Pancreas (tissue), 10 donors: ENCODE measurements at regions not wholly inside any gene's neighbourhood (a gene's known extent, or its start where the extent isn't known, plus 50 kb on each side); places are given as distances from the start of the nearest gene placed in this dataset.

ENCODE experiments used
- ATAC-seq, 4 donors: fragments of 200-7000 bp; cut with Tn5 transposase; one replicate each; pipeline versions ENCODE4 v1.8.0 to v1.9.1; 2020; ENCODE audit warnings: mild to moderate bottlenecking in 4 of 4, moderate library complexity in 4 of 4
- DNase-seq, 6 donors: peaks; one replicate each; pipeline ENCODE4 v3.0.0-alpha.2; 2020
- FAIRE-seq: peaks from 2 replicates; lab custom pipeline; 2012; peaks lifted over from hg19 to GRCh38; lab: Jason Lieb, UNC
- H3K27ac ChIP-seq, 4 donors: fragments of 200-600 bp; sonication (generic); 1 replicate in 3 of 4; 2 replicates in 1 of 4; pipeline versions ENCODE4 v1.5.0 to v1.8.0; 2020
- H3K27me3 ChIP-seq, 4 donors: fragments of 200-600 bp; one replicate each; pipeline ENCODE4 v1.8.0; 2021
- H3K36me3 ChIP-seq, 3 donors: fragments of 200-600 bp; sonication (generic) in 1 of 3; one replicate each; pipeline versions ENCODE4 v1.5.0 to v1.8.0; 2020 to 2021
- H3K4me1 ChIP-seq, 3 donors: fragments of 200-600 bp; one replicate each; pipeline ENCODE4 v1.8.0; 2021
- H3K4me3 ChIP-seq, 4 donors: fragments of 200-600 bp; sonication (generic) in 2 of 4; one replicate each; pipeline versions ENCODE4 v1.5.0 to v1.8.0; 2020 to 2021
- H3K9me3 ChIP-seq, 4 donors: fragments of 200-600 bp; one replicate each; pipeline ENCODE4 v1.8.0; 2021
- WGBS, 2 donors: extraction: QIAGEN DNeasy Blood & Tissue Kit; methylation state at CpG; one replicate each; pipeline ENCODE4 v1.1.7; 2013; 5-methylcytosine and 5-hydroxymethylcytosine counted together
- intact Hi-C, 3 donors: fragments of 100-400 bp; cut with DNase I; formaldehyde crosslinking; loops; one replicate each; pipeline versions ENCODE4 v1.11.1 to v1.14.2; 2022
- TF ChIP-seq, protein P1 (sequence below), 4 donors: fragments of 200-600 bp; sonication (generic) in 3 of 4; IDR thresholded peaks; one replicate each; pipeline versions ENCODE4 v1.5.0 to v1.8.0; 2021; ENCODE audit warnings: antibody characterized with exemption in 4 of 4
- donor health status: healthy with polysubstance abuse.
- donor health status: DM: no; HTN: no; CAD: no; lungs with moderate emphysema.
- donor health status: DM: no; HTN: no; CAD: no.
- donor health status: control.
- donor health status: control.
- donor health status: Bipolar disorder and iron deficiency.
- donor health status: DM: yes; HTN: yes; CAD: no.
- donor health status: DM: no; HTN: no; CAD: no.
- donor health status: DM: no; HTN: no; CAD: no.
- donor health status: DM: yes; HTN: yes; CAD: no.

GRCh38 chr1:118821801-118822200 lies 166.3 kb downstream of the TBX15 start:
- ATAC-seq (no peak), FAIRE-seq (no peak), DNase-seq (no peak)
- Histone ChIP-seq H3K4me1 (no peaks in the 10 kb centered on the region), H3K27ac (no peak overlapping the region), H3K27me3 (no peaks in the 10 kb centered on the region), H3K36me3 (no peaks in the 10 kb centered on the region), H3K4me3 (no peak overlapping the region), H3K9me3 (no peaks in the 10 kb centered on the region)
- TF ChIP-seq, protein P1, sequence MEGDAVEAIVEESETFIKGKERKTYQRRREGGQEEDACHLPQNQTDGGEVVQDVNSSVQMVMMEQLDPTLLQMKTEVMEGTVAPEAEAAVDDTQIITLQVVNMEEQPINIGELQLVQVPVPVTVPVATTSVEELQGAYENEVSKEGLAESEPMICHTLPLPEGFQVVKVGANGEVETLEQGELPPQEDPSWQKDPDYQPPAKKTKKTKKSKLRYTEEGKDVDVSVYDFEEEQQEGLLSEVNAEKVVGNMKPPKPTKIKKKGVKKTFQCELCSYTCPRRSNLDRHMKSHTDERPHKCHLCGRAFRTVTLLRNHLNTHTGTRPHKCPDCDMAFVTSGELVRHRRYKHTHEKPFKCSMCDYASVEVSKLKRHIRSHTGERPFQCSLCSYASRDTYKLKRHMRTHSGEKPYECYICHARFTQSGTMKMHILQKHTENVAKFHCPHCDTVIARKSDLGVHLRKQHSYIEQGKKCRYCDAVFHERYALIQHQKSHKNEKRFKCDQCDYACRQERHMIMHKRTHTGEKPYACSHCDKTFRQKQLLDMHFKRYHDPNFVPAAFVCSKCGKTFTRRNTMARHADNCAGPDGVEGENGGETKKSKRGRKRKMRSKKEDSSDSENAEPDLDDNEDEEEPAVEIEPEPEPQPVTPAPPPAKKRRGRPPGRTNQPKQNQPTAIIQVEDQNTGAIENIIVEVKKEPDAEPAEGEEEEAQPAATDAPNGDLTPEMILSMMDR (IDR thresholded peaks at IDR 0.05), result no peak
- 34% methylated on average over 2 of the region's 2 CpGs for WGBS, 2 donors
- intact Hi-C loops, result no loop called here

- Histone ChIP-seq H3K36me3 (no peaks in the 10 kb centered on the region), H3K4me1 (no peaks in the 10 kb centered on the region), H3K27ac (no peak overlapping the region), H3K4me3 (no peak overlapping the region), H3K27me3 (no peaks in the 10 kb centered on the region), H3K9me3 (no peaks in the 10 kb centered on the region)
- TF ChIP-seq, protein P1 (IDR thresholded peaks at IDR 0.05), result no peak
- intact Hi-C loops, result no loop called here
- no peak for FAIRE-seq
- ATAC-seq, result no peak
- WGBS, 2 donors, result 75 to 85% methylated on average over 1 of the region's 1 CpG
- no peak for DNase-seq
Measured at GRCh38 chr1:118820864-118821263, 167.3 kb downstream of the TBX15 start.

DNA sequence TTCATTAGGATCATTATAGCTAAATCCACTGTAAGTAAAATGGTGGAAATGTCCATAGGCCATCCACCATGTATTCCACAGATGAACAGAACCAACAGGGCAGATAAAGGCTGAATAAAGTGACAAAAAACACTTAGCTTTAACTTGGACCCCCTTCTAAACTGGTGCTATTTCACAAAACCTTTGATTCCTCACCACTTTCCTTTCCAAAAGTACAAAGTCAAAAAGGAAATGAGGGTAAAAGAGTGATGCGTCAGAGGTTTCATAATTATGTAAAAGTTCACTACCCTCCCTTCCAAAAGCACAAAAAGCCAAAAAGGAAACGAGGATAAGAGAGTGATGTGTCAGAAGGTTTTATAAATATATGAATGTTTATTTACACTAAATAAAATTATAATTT lies 172.2 kb downstream of the TBX15 start:
- DNase-seq, result no peak
- no peak overlapping the region for H3K4me3 ChIP-seq
- no peak overlapping the region for H3K27ac ChIP-seq
- intact Hi-C loops, result no loop called here
- H3K9me3 ChIP-seq, result no peaks in the 10 kb centered on the region
- TF ChIP-seq, protein P1 (IDR thresholded peaks at IDR 0.05), result no peak
- no peaks in the 10 kb centered on the region for H3K36me3 ChIP-seq
- H3K4me1 ChIP-seq, result no peaks in the 10 kb centered on the region
- WGBS, 2 donors, result 48 to 49% methylated on average over 2 of the region's 2 CpGs
- no peak for ATAC-seq
- FAIRE-seq, result no peak
- H3K27me3 ChIP-seq, result no peaks in the 10 kb centered on the region

- intact Hi-C loops, result no loop called here
- Histone ChIP-seq H3K27ac (no peak overlapping the region), H3K4me3 (no peak overlapping the region), H3K27me3 (no peaks in the 10 kb centered on the region), H3K4me1 (no peaks in the 10 kb centered on the region), H3K9me3 (no peaks in the 10 kb centered on the region), H3K36me3 (no peaks in the 10 kb centered on the region)
- WGBS, 2 donors, result 52 to 61% methylated on average over 4 of the region's 4 CpGs
- DNase-seq (no peak), FAIRE-seq (no peak), ATAC-seq (no peak)
- TF ChIP-seq, protein P1 (IDR thresholded peaks at IDR 0.05), result no peak
Measured at GRCh38 chr1:118812555-118812954, 175.6 kb downstream of the TBX15 start.

DNA sequence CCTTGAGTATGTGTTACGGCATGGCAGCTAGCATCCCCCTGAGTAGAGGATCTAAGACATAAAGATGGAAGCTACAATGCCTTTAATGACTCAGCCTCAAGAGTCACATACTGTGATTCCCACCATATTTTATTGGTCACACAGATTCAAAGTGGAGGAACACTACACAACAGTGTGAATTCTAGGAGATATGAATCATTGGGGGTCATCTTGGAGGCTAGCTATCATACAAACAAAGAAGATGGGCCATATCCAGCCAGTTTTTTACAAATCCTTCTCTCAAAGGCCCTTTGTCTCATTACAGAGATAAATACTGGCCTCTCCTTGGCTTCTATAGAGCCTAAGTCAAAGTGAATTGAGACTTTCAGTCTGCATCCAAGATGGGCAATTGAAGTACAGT lies 177.0 kb downstream of the TBX15 start:
- Histone ChIP-seq H3K9me3 (no peaks in the 10 kb centered on the region), H3K27ac (no peak overlapping the region), H3K27me3 (no peaks in the 10 kb centered on the region), H3K4me1 (no peaks in the 10 kb centered on the region), H3K4me3 (no peak overlapping the region), H3K36me3 (no peaks in the 10 kb centered on the region)
- 71 to 86% methylated on average over 1 of the region's 1 CpG for WGBS, 2 donors
- intact Hi-C loops, result no loop called here
- TF ChIP-seq, protein P1 (IDR thresholded peaks at IDR 0.05), result no peak
- no peak for ATAC-seq
- DNase-seq, result no peak
- FAIRE-seq, result no peak
